Kidney (tissue), 13 donors: ENCODE measurements at regions not wholly inside any gene's neighbourhood (a gene's known extent, or its start where the extent isn't known, plus 50 kb on each side); places are given as distances from the start of the nearest gene placed in this dataset.

Experiments
- DNase-seq, 5 donors: peaks; one replicate each; pipeline ENCODE4 v3.0.0-alpha.2; 2013 to 2020
- FAIRE-seq: peaks from 2 replicates; lab custom pipeline; 2012; peaks lifted over from hg19 to GRCh38; lab: Jason Lieb, UNC
- H3K27ac ChIP-seq, 2 donors: one replicate each; pipeline ENCODE4 v1.7.0; 2013; ENCODE audit warnings: low read depth in 2 of 2, low read length in 2 of 2, inconsistent platforms in 1 of 2
- H3K27me3 ChIP-seq: one replicate; pipeline ENCODE4 v1.7.1; 2013; ENCODE audit warnings: low read length, inconsistent platforms; ENCODE audit not compliant: control insufficient read depth, insufficient read depth
- H3K36me3 ChIP-seq, 3 donors: one replicate each; pipeline versions ENCODE4 v1.7.0 to v1.7.1; 2013; ENCODE audit warnings: low read length in 3 of 3, control low read depth in 1 of 3, inconsistent platforms in 1 of 3; ENCODE audit not compliant: insufficient read depth in 3 of 3, control insufficient read depth in 2 of 3
- H3K4me1 ChIP-seq, 3 donors: one replicate each; pipeline versions ENCODE4 v1.7.0 to v1.7.1; 2013; ENCODE audit warnings: low read length in 3 of 3, inconsistent platforms in 1 of 3, low read depth in 1 of 3; ENCODE audit not compliant: control insufficient read depth in 2 of 3, insufficient read depth in 2 of 3
- H3K4me3 ChIP-seq, 3 donors: one replicate each; pipeline versions ENCODE4 v1.7.0 to v1.8.1; 2013; ENCODE audit warnings: low read length in 3 of 3, control low read depth in 1 of 3, inconsistent platforms in 1 of 3
- H3K9ac ChIP-seq, 3 donors: one replicate each; pipeline versions ENCODE4 v1.7.0 to v1.7.1; 2013; ENCODE audit warnings: low read length in 3 of 3, control low read depth in 1 of 3, inconsistent platforms in 1 of 3
- H3K9me3 ChIP-seq, 3 donors: one replicate each; pipeline versions ENCODE4 v1.7.0 to v1.7.1; 2013; ENCODE audit warnings: low read length in 3 of 3, control low read depth in 1 of 3, inconsistent platforms in 1 of 3; ENCODE audit not compliant: control insufficient read depth in 2 of 3, insufficient read depth in 1 of 3
- CTCF ChIP-seq: IDR thresholded peaks from 3 replicates; pipeline ENCODE4 v1.5.1; 2012; ENCODE audit warnings: mild to moderate bottlenecking, moderate library complexity, borderline replicate concordance; ENCODE audit not compliant: insufficient read depth; ENCODE audit errors: extremely low read depth
- intact Hi-C: fragments of 100-400 bp; cut with DNase I; formaldehyde crosslinking; loops from one replicate; pipeline ENCODE4 v1.11.1; 2022
- donor health status: control.
- donor health status: control.
- donor health status: control.
- donor health status: control.
- donor health status: control.
- donor health status: DM: yes; HTN: yes; CAD: no.
- donor health status: Normal renal cell carcinoma (clear cell type).

GRCh38 chr2:204089105-204089504 is 152.5 kb downstream of the ICOS start:
- Histone ChIP-seq H3K36me3 (no peaks in the 10 kb centered on the region), H3K27me3 (no peaks in the 10 kb centered on the region), H3K9ac (no peak overlapping the region), H3K9me3 (peaks cover 0 to 6% (median 5%) of the 10 kb centered on the region in 3 donors), H3K4me1 (no peaks in the 10 kb centered on the region), H3K27ac (no peak overlapping the region), H3K4me3 (no peak overlapping the region)
- intact Hi-C loops = no loop called here
- no peak for TF ChIP-seq CTCF
- FAIRE-seq (no peak), DNase-seq (no peak)

GRCh38 chr2:204089574-204089973 is 153.0 kb downstream of the ICOS start:
- Histone ChIP-seq H3K27ac (no peak overlapping the region), H3K27me3 (no peaks in the 10 kb centered on the region), H3K9me3 (peaks cover 0 to 6% (median 5%) of the 10 kb centered on the region in 3 donors), H3K4me3 (no peak overlapping the region), H3K36me3 (no peaks in the 10 kb centered on the region), H3K9ac (no peak overlapping the region), H3K4me1 (no peaks in the 10 kb centered on the region)
- no peak for TF ChIP-seq CTCF
- intact Hi-C loops = no loop called here
- DNase-seq (no peak), FAIRE-seq (no peak)

GRCh38 chr2:204090021-204090420 is 153.5 kb downstream of the ICOS start:
- H3K27ac ChIP-seq = no peak overlapping the region
- H3K36me3 ChIP-seq = no peaks in the 10 kb centered on the region
- H3K4me1 ChIP-seq = no peaks in the 10 kb centered on the region
- intact Hi-C loops = no loop called here
- no peak overlapping the region for H3K9ac ChIP-seq
- no peak overlapping the region for H3K4me3 ChIP-seq
- DNase-seq = no peak
- H3K9me3 ChIP-seq = peaks cover 0 to 6% (median 5%) of the 10 kb centered on the region in 3 donors
- no peaks in the 10 kb centered on the region for H3K27me3 ChIP-seq
- FAIRE-seq = no peak
- TF ChIP-seq CTCF = no peak

GRCh38 chr2:204104811-204105210 is 168.2 kb downstream of the ICOS start:
- no peaks in the 10 kb centered on the region for H3K27me3 ChIP-seq
- no peak for DNase-seq
- H3K27ac ChIP-seq = no peak overlapping the region
- H3K9me3 ChIP-seq = no peaks in the 10 kb centered on the region
- H3K36me3 ChIP-seq = no peaks in the 10 kb centered on the region
- H3K4me3 ChIP-seq = no peak overlapping the region
- H3K9ac ChIP-seq = no peak overlapping the region
- intact Hi-C loops = no loop called here
- no peak for FAIRE-seq
- H3K4me1 ChIP-seq = peaks cover 0 to 4% (median 2%) of the 10 kb centered on the region in 3 donors
- no peak for TF ChIP-seq CTCF
